ENCODE measurements at regions not wholly inside any gene's neighbourhood (a gene's known extent, or its start where the extent isn't known, plus 50 kb on each side); places are given as distances from the start of the nearest gene placed in this dataset.

- POLR2A ChIA-PET = no interaction called here
- Mint-ChIP-seq H3K9me3 (peaks cover 4% of the 10 kb centered on the region), H3K36me3 (ENCODE audit: low read depth) (no peaks in the 10 kb centered on the region)
Observed at GRCh38 chr6:22943327-22943726, 374.0 kb downstream of the HDGFL1 start.

DNA sequence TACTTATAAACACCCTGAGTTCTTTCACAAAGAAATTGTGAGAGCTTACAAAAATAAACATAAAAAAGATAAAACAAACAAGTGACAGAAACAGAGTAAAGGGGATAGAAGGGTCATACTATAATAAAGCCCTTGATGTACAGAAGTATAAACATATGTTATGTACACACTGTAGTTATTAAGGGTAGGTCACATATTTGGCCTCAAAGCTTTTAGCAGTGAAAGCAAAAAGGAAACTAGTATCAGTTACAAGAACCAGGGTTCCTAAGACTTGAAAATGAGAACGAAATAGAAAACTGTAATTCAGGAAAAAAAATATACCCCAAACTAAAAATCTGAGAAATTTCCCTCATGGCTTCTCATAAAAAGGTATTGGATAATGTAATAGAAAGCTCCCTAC, 380.6 kb downstream of the HDGFL1 start:
- no peak overlapping the region for H3K4me3 Mint-ChIP-seq
- H3K9me3 Mint-ChIP-seq = peaks cover 3% of the 10 kb centered on the region
- POLR2A ChIA-PET = no interaction called here
- TF ChIP-seq CTCF (IDR thresholded peaks at IDR 0.05) = no peak
- H3K27me3 Mint-ChIP-seq = no peaks in the 10 kb centered on the region
- no peaks in the 10 kb centered on the region for H3K36me3 Mint-ChIP-seq (ENCODE audit: low read depth)
- H3K27ac Mint-ChIP-seq = no peak overlapping the region
- intact Hi-C loops (cut with micrococcal nuclease) = no loop called here
- CTCF ChIA-PET = no interaction called here
- peaks cover under 1% of the 10 kb centered on the region for H3K4me1 Mint-ChIP-seq
- ATAC-seq (ENCODE audit: low read depth) = no peak
- no peak for DNase-seq

More at GRCh38 chr6:22943327-22943726, 374.0 kb downstream of the HDGFL1 start:
- DNase-seq (no peak), ATAC-seq (ENCODE audit: low read depth) (no peak)
- no peak for TF ChIP-seq CTCF (IDR thresholded peaks at IDR 0.05)
- H3K27ac Mint-ChIP-seq = no peak overlapping the region
- no peaks in the 10 kb centered on the region for H3K4me1 Mint-ChIP-seq
- intact Hi-C loops (cut with micrococcal nuclease) = no loop called here
- no peaks in the 10 kb centered on the region for H3K27me3 Mint-ChIP-seq
- no peak overlapping the region for H3K4me3 Mint-ChIP-seq
- CTCF ChIA-PET = no interaction called here

DNA sequence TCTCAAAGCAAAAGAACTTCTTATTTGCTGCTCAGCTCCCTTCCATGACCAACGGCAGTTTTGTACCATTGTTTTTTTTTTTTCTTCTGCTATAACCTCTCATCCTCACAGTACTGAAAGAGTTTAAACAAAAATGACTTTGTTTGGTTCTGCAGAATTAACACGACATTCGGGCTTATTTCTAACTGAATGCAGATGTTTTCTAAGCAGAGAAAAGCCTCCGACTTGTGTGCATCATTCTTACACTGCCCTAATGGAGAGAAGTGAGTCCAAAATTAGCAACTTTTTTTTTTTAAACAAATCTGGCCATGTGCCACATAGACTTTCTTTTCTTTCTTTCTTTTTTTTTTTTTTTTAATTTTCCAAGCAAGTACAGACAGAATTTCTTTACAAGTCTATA, 382.7 kb downstream of the HDGFL1 start:
- ChIA-PET POLR2A (no interaction called here), CTCF (no interaction called here)
- peaks cover 3% of the 10 kb centered on the region for H3K4me1 Mint-ChIP-seq
- DNase-seq (no peak), ATAC-seq (ENCODE audit: low read depth) (no peak)
- no peaks in the 10 kb centered on the region for H3K27me3 Mint-ChIP-seq
- no peak overlapping the region for H3K4me3 Mint-ChIP-seq
- intact Hi-C loops (cut with micrococcal nuclease) = no loop called here
- H3K9me3 Mint-ChIP-seq = peaks cover 3% of the 10 kb centered on the region
- TF ChIP-seq CTCF (IDR thresholded peaks at IDR 0.05) = no peak
- H3K36me3 Mint-ChIP-seq (ENCODE audit: low read depth) = no peaks in the 10 kb centered on the region
- no peak overlapping the region for H3K27ac Mint-ChIP-seq

DNA sequence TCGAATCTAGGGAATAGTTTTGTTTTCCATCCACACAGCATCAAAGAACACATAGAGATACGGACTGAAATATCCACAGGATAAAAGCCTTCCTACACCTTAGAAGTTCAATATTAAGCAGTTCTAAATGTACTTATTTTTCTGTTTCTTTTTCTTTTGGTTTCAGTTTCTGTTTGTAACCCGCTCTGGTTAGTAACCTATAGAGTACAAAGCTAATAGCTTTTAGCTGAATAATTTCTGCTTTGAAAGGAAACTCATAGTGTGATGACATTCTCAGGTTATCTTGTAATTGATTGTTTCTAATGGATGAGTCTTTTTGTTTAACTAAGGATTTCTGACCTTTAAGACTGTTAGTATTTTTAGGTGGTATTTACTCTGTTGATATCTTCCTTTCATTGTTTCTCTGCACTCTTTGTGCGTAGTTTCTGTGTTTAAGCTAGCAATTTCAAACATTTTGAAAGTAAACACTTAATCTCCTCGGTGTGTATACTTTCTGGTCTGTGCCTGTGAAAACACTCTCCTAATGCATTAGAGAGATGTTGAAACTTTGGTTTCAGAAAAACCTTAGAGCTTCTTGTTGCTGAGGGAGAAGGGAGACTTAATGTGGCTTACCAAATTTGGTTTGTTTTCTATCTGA, 385.5 kb downstream of the HDGFL1 start:
- no peak for TF ChIP-seq CTCF (IDR thresholded peaks at IDR 0.05)
- ChIA-PET CTCF (no interaction called here), POLR2A (no interaction called here)
- Mint-ChIP-seq H3K27ac (no peak overlapping the region), H3K9me3 (peaks cover 8% of the 10 kb centered on the region), H3K27me3 (no peaks in the 10 kb centered on the region), H3K4me1 (peaks cover 12% of the 10 kb centered on the region), H3K36me3 (ENCODE audit: low read depth) (no peaks in the 10 kb centered on the region), H3K4me3 (peak overlapping the region; percentile 33)
- intact Hi-C loops (cut with micrococcal nuclease) = no loop called here
- ATAC-seq (ENCODE audit: low read depth) = no peak
- DNase-seq = no peak

DNA sequence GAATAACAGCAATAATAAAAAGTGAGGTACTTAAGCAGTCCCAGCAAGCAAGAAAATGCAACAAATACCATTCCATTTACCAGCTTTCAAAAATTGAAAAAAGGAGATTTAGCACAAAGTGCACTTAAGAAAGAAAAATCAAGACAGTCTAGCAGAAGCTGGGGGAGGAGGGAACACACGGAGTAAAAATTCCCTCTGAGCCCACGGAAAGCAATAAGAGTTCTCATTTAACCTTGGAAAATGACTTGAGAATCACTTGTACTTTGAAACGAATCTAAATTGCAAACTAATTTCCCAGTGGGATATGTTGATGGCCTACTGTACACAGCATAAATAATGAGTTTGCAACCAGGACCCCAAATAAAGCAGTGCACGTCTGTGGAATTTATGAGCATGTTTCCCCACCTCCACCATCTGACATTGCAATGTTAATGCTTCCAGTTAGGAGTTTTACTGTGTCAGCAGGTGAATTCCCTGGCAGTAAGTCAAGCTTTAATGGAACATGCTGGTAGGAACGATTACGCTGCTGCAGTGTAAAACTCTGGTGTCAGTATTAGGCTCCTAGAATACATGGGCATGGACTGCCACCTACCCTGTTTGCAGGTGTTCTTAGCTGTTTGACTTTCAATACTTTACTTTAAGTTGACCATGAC, 386.8 kb downstream of the HDGFL1 start:
- H3K4me1 Mint-ChIP-seq = peaks cover 12% of the 10 kb centered on the region
- no peak overlapping the region for H3K4me3 Mint-ChIP-seq

More for the DNA sequence above, 386.8 kb downstream of the HDGFL1 start:
- peaks cover 5% of the 10 kb centered on the region for H3K9me3 Mint-ChIP-seq
- ChIA-PET POLR2A (no interaction called here), CTCF (no interaction called here)
- intact Hi-C loops (cut with micrococcal nuclease) = no loop called here
- no peak overlapping the region for H3K27ac Mint-ChIP-seq
- ATAC-seq (ENCODE audit: low read depth) (no peak), DNase-seq (no peak)
- H3K27me3 Mint-ChIP-seq = no peaks in the 10 kb centered on the region
- no peak for TF ChIP-seq CTCF (IDR thresholded peaks at IDR 0.05)
- H3K36me3 Mint-ChIP-seq (ENCODE audit: low read depth) = no peaks in the 10 kb centered on the region
